ENCODE measurements at regions not wholly inside any gene's neighbourhood (a gene's known extent, or its start where the extent isn't known, plus 50 kb on each side); places are given as distances from the start of the nearest gene placed in this dataset.

DNA sequence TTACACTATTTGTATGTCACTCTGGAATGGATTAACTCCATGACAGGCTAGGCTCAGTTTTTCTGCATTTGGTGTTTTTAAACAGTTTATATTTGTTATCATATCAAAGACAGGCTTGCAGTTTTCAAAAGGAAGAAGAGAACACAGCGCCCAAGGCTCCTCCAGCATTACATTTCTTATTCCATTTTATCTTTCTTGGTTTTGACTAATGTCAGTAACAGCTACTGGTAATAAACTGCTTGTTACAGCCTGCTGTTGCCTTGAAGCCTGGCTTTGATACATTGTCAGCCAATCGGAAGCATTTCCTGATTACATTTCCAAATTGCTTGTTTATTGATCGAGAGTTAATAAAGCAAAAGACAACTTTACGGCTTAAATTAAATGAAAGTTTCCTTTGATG is 166.0 kb upstream of the MDFIC start:
- no peak for DNase-seq (ENCODE audit: low read depth)

GRCh38 chr7:114758661-114759227 is 163.2 kb upstream of the MDFIC start:
- DNase-seq (ENCODE audit: low read depth): no peak

- no peak for DNase-seq (ENCODE audit: low read depth)
These were observed 162.4 kb upstream of the MDFIC start for GRCh38 chr7:114759347-114760062.

- DNase-seq (ENCODE audit: low read depth): no peak
These were observed 161.4 kb upstream of the MDFIC start for GRCh38 chr7:114760477-114760876.

- no peak for DNase-seq (ENCODE audit: low read depth)
These were observed 159.9 kb upstream of the MDFIC start for GRCh38 chr7:114761973-114762372.

DNA sequence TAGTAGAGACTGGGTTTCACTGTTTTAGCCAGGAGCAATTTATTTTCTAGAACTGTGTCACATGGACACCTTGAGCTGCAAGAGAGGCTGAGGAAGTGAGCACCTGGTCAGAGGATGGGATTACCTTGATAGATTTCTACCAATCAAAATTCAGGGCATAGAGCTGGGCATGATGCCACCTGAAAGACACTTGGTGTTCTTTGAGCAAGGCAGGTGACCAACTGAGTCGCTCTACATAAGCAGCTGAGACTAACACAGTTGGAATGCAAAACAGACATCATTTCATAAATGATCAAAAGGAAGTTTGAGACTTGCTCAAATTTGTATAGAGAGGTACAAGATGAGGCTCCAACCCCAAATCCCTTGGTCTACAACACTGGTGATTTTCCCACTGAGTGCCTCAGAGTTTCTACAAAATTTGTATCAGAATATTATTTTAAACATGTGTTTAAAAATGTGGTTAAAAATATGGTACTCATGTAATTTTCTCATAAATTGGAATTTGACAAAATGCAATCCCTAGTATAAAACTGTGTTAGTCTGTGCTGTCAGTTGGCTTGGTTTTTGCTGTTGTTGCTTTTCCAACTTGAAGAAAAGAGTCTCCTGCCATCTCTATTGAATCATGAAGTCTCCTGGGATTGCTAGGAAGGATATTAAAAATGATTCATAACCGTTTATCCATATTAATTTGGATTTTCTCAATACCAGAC is 156.4 kb upstream of the MDFIC start:
- no peak for DNase-seq (ENCODE audit: low read depth)

GRCh38 chr7:114766041-114766356 is 155.9 kb upstream of the MDFIC start:
- DNase-seq (ENCODE audit: low read depth): no peak

DNA sequence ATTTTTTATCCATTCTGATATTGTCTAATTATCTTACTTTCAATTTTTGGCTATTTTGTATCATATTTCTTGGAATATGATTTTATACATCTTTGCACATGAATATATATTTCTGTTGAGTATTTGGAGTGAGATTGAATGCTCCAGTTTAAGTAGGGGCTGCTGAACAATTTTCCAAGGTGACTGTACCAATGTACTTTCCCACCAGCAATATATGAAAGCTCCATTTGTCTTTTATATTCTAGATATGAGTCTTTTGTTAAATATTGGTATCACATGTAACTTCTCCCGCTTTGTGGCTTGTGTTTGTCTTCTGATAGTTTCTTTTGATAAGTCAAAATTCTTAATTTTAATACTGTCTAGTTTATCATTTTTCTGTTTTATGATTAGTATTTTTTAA is 144.6 kb upstream of the MDFIC start:
- no peak for DNase-seq (ENCODE audit: low read depth)

GRCh38 chr7:114783508-114783907 is 138.4 kb upstream of the MDFIC start:
- no peak for DNase-seq (ENCODE audit: low read depth)

DNA sequence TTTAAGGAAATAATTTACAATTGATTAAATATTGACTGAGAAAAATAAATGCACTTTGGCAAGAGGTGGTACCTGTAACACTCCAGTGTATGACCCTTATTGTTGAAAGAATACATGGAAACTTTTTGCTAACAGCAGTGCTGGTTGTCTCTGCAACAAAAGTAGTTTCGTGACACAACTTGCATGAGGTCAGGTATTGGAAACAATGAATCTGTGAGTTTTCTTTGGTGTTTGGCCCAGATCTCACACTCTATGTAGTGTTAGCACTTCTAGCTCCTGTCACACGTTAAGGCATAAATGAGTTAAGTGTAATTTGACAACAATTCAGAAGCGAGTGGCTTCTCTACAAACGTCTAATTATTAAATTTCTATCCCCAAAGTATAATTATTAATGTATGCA is 137.7 kb upstream of the MDFIC start:
- DNase-seq (ENCODE audit: low read depth): no peak

GRCh38 chr7:114784746-114785145 is 137.1 kb upstream of the MDFIC start:
- no peak for DNase-seq (ENCODE audit: low read depth)

DNA sequence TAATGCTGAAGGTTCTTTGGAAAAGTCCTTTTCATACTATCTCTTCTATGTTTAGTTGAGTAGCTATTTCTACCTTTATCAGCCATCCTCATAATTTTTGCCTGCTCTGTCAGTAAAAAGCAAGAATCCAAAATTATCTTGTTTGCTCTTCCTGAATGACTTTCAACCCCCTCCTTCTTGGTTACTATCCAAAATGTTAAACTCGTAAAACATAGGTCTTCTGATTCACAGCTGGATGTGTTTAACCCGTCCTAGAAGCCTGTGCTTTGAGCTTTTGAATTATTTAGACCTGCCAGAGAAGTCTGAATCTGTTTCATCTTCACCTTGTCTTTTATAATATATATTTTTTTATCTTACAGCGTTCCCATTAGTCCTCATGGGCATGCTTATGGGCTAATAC is 136.4 kb upstream of the MDFIC start:
- no peak for DNase-seq (ENCODE audit: low read depth)

GRCh38 chr7:114786455-114786854 is 135.4 kb upstream of the MDFIC start:
- DNase-seq (ENCODE audit: low read depth): no peak

DNA sequence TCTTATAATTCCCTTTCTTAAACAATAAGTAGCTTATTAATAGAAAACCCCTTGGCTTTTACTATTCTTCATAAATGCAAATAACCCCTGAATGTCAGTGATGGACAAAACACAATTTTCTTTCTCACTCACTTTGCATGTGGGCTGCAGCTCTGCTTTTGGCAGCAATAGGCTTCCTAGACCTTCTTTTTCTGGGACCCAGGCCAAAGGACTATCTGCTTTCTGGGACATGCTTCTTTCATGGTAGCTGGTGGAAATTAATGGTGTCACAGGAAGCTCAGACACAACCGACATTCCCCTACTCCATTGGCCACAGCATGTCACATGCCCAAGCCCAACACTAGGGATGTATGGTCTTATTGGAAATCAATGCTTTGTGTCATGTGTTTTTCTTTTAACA is 134.3 kb upstream of the MDFIC start:
- DNase-seq (ENCODE audit: low read depth): no peak

DNA sequence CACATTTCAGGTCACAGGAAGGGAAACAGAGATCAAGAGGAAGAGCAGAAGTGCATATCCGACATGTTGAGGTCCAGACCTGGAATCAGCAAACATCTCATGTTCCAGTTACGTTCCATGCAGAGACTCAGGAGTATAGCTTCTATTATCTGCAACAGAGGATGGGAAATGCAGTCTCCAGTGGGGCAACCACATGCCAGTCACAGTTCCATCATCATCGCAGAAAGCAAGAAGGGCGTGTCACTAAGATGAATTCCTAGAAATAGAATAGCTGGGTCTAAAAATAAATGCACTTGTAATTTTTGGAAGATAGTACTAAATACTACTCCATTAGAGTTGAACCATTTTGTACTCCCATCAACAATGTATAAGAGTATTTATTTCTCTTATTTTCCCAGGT is 133.2 kb upstream of the MDFIC start:
- no peak for DNase-seq (ENCODE audit: low read depth)

DNA sequence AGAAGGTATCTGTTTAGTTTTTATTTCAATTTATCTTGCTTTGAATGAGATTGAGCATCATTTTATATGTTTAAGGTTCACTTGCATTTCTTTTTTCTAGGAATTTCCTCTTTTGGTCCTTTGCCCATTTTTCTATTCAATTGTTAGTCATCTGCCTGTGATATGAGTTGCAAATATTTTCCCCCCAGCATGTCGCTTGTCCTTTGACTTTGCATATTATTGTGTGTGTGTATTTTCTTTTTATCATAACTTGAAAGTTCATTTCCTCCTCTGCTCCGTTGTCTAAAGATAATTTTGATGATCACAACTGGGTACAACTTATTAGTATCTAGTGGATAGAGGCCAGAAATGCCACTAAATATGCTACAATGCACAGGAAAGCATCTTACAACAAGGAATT is 132.7 kb upstream of the MDFIC start:
- no peak for DNase-seq (ENCODE audit: low read depth)

- peak; percentile 58 for DNase-seq (ENCODE audit: low read depth)
These were observed 132.0 kb upstream of the MDFIC start for GRCh38 chr7:114789871-114790311.

- no peak for DNase-seq (ENCODE audit: low read depth)
These were observed 131.4 kb upstream of the MDFIC start for GRCh38 chr7:114790521-114790920.

- DNase-seq (ENCODE audit: low read depth): no peak
These were observed 130.1 kb upstream of the MDFIC start for GRCh38 chr7:114791771-114792170.

- DNase-seq (ENCODE audit: low read depth): no peak
These were observed 128.6 kb upstream of the MDFIC start for GRCh38 chr7:114793155-114793845.

- no peak for DNase-seq (ENCODE audit: low read depth)
These were observed 126.4 kb upstream of the MDFIC start for GRCh38 chr7:114795475-114795874.

DNA sequence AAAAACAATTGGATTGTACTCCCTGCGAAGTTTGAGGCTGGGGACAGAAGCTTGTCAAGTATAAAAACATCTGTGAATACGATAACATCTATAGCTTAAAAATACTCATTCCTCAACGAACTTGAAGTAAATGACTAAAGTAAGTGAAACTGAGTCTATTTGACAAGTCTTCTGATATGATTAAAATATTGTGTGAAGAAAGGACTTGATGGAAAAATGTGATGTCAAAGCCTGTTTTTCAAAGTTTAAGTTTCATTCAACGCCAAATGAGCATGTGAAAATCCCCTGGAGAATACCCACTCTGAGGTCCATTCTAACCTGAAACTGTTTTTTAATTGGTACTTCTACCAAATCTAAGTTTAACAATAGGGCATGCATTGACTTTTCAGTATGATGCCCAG is 122.3 kb upstream of the MDFIC start:
- no peak for DNase-seq (ENCODE audit: low read depth)

DNA sequence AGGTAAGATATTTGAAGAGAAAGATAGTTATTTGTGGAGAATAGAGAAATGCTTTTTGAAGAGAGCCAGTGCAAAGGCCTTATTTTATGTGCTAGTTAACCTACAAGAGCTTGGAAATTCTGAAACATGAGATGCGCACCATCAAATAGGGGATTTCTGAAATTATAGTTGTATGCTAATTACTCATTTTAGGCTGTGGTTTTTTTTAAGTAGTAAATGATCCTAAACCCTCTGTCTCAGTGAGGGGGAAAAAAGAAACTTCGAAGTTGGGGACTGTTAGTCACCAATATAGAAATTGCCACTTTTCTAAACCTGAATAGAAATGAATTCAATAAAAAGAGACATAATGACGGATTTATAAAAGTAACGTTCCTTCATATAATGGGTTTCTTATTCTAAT is 119.3 kb upstream of the MDFIC start:
- no peak for DNase-seq (ENCODE audit: low read depth)
